PC-3 (cell line): ENCODE measurements at regions not wholly inside any gene's neighbourhood (a gene's known extent, or its start where the extent isn't known, plus 50 kb on each side); places are given as distances from the start of the nearest gene placed in this dataset.

Source experiments
- ATAC-seq: fragments of 200-7000 bp; cut with Tn5 transposase; 2 replicates; pipeline ENCODE4 v1.9.1; 2020; ENCODE audit warnings: mild to moderate bottlenecking, moderate library complexity
- BruUV-seq: library from RNA; stranded (reverse); fragments of 400-500 nt; replicated peaks from 2 replicates; lab custom pipeline; 2021; lab: Mats Ljungman, UMichigan
- CTCF ChIA-PET: fragments of 300-600 bp; sonication (Branson Sonifier 250); formaldehyde crosslinking; loops from one replicate; lab custom pipeline; 2022; ENCODE audit warnings: antibody characterized with exemption; lab: Charles Lee
- POLR2A ChIA-PET: fragments of 300-600 bp; sonication (Branson Sonifier 250); formaldehyde crosslinking; loops from one replicate; lab custom pipeline; 2022; ENCODE audit warnings: antibody characterized with exemption; ENCODE audit not compliant: unreplicated experiment; lab: Charles Lee
- DNase-seq: peaks from one replicate; pipeline ENCODE4 v3.0.0-alpha.2; 2015
- H2AFZ ChIP-seq: fragments of 300-600 bp; sonication (generic); 2 replicates; pipeline ENCODE4 v1.6.0; 2016; ENCODE audit warnings: antibody characterized with exemption, low read length
- H3F3A ChIP-seq: fragments of 300-600 bp; sonication (generic); one replicate; pipeline ENCODE4 v1.6.0; 2017; ENCODE audit warnings: antibody characterized with exemption, low read length, control low read depth, mild to moderate bottlenecking; ENCODE audit not compliant: unreplicated experiment
- H3K27ac ChIP-seq: fragments of 300-600 bp; sonication (generic); 2 replicates; pipeline ENCODE4 v1.5.1; 2016; ENCODE audit warnings: mild to moderate bottlenecking, low read length
- H3K27me3 ChIP-seq: fragments of 300-600 bp; sonication (generic); 2 replicates; pipeline ENCODE4 v1.6.1; 2016; ENCODE audit warnings: low read length, mixed read lengths
- H3K36me3 ChIP-seq: fragments of 300-600 bp; sonication (generic); 2 replicates; pipeline ENCODE4 v1.6.1; 2016; ENCODE audit warnings: low read depth, mixed run types, low read length, mixed read lengths
- H3K4me1 ChIP-seq: fragments of 300-600 bp; sonication (generic); 2 replicates; pipeline ENCODE4 v1.5.1; 2016; ENCODE audit warnings: low read length; ENCODE audit not compliant: insufficient read depth
- H3K4me2 ChIP-seq: fragments of 300-600 bp; sonication (generic); 2 replicates; pipeline ENCODE4 v1.6.0; 2016; ENCODE audit warnings: low read length
- H3K4me3 ChIP-seq: fragments of 300-600 bp; sonication (generic); 2 replicates; pipeline ENCODE4 v1.5.1; 2016; ENCODE audit warnings: mild to moderate bottlenecking, low read length, mixed read lengths
- H3K79me2 ChIP-seq: fragments of 300-600 bp; sonication (generic); 2 replicates; pipeline ENCODE4 v1.6.1; 2017; ENCODE audit warnings: low read length, mixed read lengths
- H3K9ac ChIP-seq: fragments of 300-600 bp; sonication (generic); 2 replicates; pipeline ENCODE4 v1.6.0; 2016; ENCODE audit warnings: mild to moderate bottlenecking, low read length
- H3K9me2 ChIP-seq: fragments of 300-600 bp; sonication (generic); replicated peaks from 2 replicates; pipeline ENCODE4 v1.6.1; 2016; ENCODE audit warnings: mixed run types, low read length, mixed read lengths
- H3K9me3 ChIP-seq: fragments of 300-600 bp; sonication (generic); 2 replicates; pipeline ENCODE4 v1.6.1; 2016; ENCODE audit warnings: low read length, mixed read lengths
- H4K20me1 ChIP-seq: fragments of 300-600 bp; sonication (generic); 2 replicates; pipeline ENCODE4 v1.6.1; 2016; ENCODE audit warnings: low read length, mixed read lengths
- EZH2 ChIP-seq: fragments of 300-600 bp; sonication (generic); IDR thresholded peaks from one replicate; pipeline ENCODE4 v1.6.1; 2017; ENCODE audit warnings: antibody characterized with exemption, mild to moderate bottlenecking, low read length; ENCODE audit not compliant: unreplicated experiment
- EZH2phosphoT487 ChIP-seq: fragments of 300-600 bp; sonication (generic); IDR thresholded peaks from 2 replicates; pipeline ENCODE4 v1.6.1; 2018; ENCODE audit warnings: mild to moderate bottlenecking, antibody characterized with exemption, low read length, borderline replicate concordance
- intact Hi-C: fragments of 100-400 bp; cut with micrococcal nuclease; formaldehyde crosslinking; loops from 2 replicates; pipeline ENCODE4 v1.9.0; 2023
- TF ChIP-seq, protein P1 (sequence below): fragments of 300-600 bp; sonication (generic); conservative IDR thresholded peaks from 2 replicates; pipeline ENCODE4 v1.5.1; 2017; ENCODE audit warnings: antibody characterized with exemption, low read depth, mild to moderate bottlenecking, low read length

DNA sequence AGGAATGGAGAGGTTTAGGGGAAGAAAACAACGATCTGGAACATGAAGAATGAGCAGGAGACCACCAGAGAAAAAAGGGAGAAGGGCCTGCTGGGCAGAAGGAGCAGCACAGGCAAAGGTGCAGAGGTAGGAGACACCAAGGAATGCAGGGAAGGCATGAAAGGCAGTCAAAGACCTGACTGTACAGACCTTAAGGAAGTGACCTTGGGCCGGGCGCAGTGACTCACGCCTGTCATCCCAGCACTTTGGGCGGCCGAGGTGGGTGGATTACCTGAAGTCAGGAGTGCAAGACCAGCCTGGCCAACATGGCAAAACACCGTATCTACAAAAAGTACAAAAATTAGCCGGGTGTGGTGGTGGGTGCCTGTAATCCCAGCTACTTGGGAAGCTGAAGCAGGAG lies 157.7 kb upstream of the ATP10A start:
- H3F3A ChIP-seq = no peaks in the 10 kb centered on the region
- no peak overlapping the region for H3K4me2 ChIP-seq
- H3K36me3 ChIP-seq = no peaks in the 10 kb centered on the region
- H3K27ac ChIP-seq = no peak overlapping the region
- no peaks in the 10 kb centered on the region for H3K27me3 ChIP-seq
- H3K4me1 ChIP-seq = no peaks in the 10 kb centered on the region
- no TSS peak for BruUV-seq
- POLR2A ChIA-PET = no interaction called here
- CTCF ChIA-PET = no interaction called here
- no peaks in the 10 kb centered on the region for H4K20me1 ChIP-seq
- H3K79me2 ChIP-seq = no peaks in the 10 kb centered on the region
- intact Hi-C loops = no loop called here
- H2AFZ ChIP-seq = no peak overlapping the region
- no peak for ATAC-seq
- no peak for DNase-seq
- no peak overlapping the region for H3K4me3 ChIP-seq
- no peaks in the 10 kb centered on the region for H3K9me3 ChIP-seq
- no peak overlapping the region for H3K9ac ChIP-seq
- no peaks in the 10 kb centered on the region for H3K9me2 ChIP-seq
- TF ChIP-seq, protein P1, sequence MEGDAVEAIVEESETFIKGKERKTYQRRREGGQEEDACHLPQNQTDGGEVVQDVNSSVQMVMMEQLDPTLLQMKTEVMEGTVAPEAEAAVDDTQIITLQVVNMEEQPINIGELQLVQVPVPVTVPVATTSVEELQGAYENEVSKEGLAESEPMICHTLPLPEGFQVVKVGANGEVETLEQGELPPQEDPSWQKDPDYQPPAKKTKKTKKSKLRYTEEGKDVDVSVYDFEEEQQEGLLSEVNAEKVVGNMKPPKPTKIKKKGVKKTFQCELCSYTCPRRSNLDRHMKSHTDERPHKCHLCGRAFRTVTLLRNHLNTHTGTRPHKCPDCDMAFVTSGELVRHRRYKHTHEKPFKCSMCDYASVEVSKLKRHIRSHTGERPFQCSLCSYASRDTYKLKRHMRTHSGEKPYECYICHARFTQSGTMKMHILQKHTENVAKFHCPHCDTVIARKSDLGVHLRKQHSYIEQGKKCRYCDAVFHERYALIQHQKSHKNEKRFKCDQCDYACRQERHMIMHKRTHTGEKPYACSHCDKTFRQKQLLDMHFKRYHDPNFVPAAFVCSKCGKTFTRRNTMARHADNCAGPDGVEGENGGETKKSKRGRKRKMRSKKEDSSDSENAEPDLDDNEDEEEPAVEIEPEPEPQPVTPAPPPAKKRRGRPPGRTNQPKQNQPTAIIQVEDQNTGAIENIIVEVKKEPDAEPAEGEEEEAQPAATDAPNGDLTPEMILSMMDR = no peak
- TF ChIP-seq EZH2 (no peak), EZH2phosphoT487 (no peak)

DNA sequence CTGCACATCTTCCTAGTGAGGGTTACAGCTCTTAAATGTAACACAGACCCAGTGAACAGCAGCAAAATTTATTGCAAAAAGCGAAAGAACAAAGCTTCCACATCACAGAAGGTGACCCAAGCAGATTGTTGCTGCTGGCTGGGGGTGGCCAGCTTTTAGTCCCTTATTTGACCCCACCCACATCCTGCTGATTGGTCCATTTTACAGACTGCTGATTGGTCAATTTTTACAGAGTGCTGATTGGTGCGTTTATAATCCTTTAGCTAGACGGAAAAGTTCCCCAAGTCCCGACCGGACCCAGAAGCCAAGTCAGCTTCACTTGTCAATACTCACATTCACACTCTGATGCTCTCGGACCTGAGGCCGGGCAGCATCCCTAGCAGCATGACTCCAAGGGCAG lies 154.5 kb upstream of the ATP10A start:
- Histone ChIP-seq H3K27ac (no peak overlapping the region), H3K9me2 (no peaks in the 10 kb centered on the region), H4K20me1 (no peaks in the 10 kb centered on the region), H3K4me2 (no peak overlapping the region), H3K36me3 (no peaks in the 10 kb centered on the region), H3K79me2 (no peaks in the 10 kb centered on the region), H3K4me3 (no peak overlapping the region), H3K9me3 (no peaks in the 10 kb centered on the region), H3K9ac (no peak overlapping the region), H3K4me1 (no peaks in the 10 kb centered on the region; the same call in 1 of the 2 replicates), H3F3A (no peaks in the 10 kb centered on the region), H3K27me3 (no peaks in the 10 kb centered on the region), H2AFZ (no peak overlapping the region)
- intact Hi-C loops = no loop called here
- TF ChIP-seq EZH2 (no peak), EZH2phosphoT487 (no peak)
- TF ChIP-seq, protein P1 = no peak
- DNase-seq = no peak
- ChIA-PET POLR2A (no interaction called here), CTCF (no interaction called here)
- ATAC-seq = no peak
- BruUV-seq = no TSS peak

DNA sequence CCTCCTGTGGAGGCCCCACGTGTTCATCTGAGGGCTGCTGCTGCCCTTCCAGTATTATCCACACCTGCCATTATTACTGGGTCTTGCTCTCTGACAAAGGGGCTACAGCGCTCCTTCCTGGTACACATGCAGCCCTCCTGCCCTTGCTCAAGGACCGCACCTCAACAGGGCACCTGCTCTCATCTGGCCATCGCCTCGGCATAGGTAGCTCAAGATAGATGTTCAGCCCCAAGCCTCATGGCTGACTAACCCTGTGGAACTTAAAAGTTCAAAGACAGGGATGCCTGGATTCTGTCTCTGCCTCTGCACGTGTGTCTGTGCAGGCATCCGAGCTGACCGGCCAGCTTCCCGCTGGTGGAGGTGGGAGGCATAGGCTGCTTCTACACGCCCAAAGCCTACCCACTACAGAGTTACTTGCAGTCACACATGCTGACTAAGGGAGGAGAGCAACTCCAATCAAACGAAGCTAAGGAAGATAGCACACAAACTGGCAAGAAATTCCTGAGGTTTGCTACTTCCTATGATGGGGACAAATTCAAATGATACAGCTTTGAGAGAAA lies 152.5 kb upstream of the ATP10A start:
- H3K27ac ChIP-seq = no peak overlapping the region
- H4K20me1 ChIP-seq = no peaks in the 10 kb centered on the region
- DNase-seq (peak; percentile 5), ATAC-seq (no peak)
- CTCF ChIA-PET = no interaction called here
- no peaks in the 10 kb centered on the region for H3K36me3 ChIP-seq
- H2AFZ ChIP-seq = no peak overlapping the region
- POLR2A ChIA-PET = no interaction called here
- no peak overlapping the region for H3K4me2 ChIP-seq
- intact Hi-C loops = no loop called here
- no peaks in the 10 kb centered on the region for H3F3A ChIP-seq
- H3K9me2 ChIP-seq = no peaks in the 10 kb centered on the region
- H3K4me3 ChIP-seq = no peak overlapping the region
- BruUV-seq = no TSS peak
- H3K4me1 ChIP-seq = no peaks in the 10 kb centered on the region; the same call in 1 of the 2 replicates
- TF ChIP-seq EZH2 = no peak
- TF ChIP-seq EZH2phosphoT487 = no peak
- TF ChIP-seq, protein P1 = no peak
- H3K27me3 ChIP-seq = no peaks in the 10 kb centered on the region
- no peak overlapping the region for H3K9ac ChIP-seq
- H3K9me3 ChIP-seq = no peaks in the 10 kb centered on the region
- H3K79me2 ChIP-seq = no peaks in the 10 kb centered on the region
